KBM-7 (cell line): ENCODE measurements at regions not wholly inside any gene's neighbourhood (a gene's known extent, or its start where the extent isn't known, plus 50 kb on each side); places are given as distances from the start of the nearest gene placed in this dataset.

Source experiments
- DNase-seq: peaks from one replicate; pipeline ENCODE4 v3.0.0-alpha.2; 2015
- in situ Hi-C: fragments of 300-500 bp; cut with MboI; formaldehyde crosslinking; loops from 2 replicates; pipeline ENCODE4 v1.14.3; 2020; ENCODE audit warnings: low sequenced_read_pairs, low pct_unique_long_range_greater_than_20kb, mixed read lengths

DNA sequence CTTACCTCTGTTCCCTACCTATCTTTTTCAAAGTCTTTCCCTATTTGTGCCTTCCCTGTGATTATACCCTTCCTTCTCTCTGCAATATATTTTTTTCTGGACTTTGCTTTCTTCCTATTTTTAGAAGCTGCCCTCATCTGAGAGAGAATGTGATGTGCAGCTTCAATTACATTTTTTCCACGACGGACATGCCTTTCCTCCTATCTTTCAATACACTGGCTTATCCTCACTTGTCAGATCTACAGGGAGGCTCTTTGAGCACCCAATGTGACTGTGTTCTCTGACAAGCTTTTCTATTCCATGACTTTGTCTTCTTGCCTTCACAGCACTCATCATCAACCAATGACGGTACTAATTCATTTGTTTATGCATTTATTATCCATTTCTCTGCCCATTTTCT is 227.9 kb upstream of the CLINT1 start:
- in situ Hi-C loops, result no loop called here
- DNase-seq, result no peak

DNA sequence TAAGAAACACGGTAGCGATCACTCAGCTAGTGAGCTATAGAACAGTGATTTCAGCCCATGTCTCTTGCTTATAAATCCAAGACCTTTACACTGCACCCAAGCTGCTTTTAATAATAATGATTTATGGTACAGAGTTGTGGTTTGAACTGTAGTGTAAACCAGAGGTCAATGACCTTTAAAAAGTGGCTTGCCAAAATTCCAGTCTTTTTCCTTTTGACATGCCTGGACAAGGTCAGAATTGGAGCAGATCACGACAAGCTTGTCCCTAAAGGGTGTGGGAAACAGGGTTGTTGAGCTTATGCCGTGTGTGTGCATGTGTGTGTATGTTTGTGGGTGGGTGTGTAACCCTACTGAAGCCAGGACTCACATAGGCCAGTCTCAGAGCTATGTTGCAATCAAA is 225.3 kb upstream of the CLINT1 start:
- DNase-seq, result no peak
- in situ Hi-C loops, result no loop called here

DNA sequence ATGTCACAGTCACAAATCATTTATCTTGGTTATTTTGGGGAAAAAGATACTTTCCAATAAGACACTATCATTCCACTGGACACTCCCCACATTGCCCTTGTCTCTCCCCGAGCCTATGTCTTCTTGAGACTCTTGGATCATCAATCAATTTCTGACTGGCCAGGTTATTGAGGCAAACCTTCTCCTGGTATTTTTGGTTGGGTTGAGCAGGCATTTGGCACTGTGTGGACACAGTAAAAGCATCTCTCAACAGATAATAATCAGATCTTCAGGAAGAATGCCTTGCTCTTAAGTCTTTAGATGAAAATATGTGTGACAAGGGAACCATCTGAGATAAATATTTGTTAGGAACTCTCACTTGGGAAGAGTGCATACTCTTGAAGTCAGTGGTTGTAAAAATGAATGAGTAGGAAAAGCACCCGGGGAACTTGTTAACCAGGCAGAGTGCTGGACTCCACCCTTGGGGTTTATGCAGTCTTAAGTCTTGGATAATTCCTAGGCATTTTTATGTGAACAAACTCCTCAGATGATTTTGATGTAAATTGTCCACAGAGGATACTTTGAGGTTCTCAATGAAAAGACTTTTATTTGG is 223.8 kb upstream of the CLINT1 start:
- in situ Hi-C loops, result no loop called here

DNA sequence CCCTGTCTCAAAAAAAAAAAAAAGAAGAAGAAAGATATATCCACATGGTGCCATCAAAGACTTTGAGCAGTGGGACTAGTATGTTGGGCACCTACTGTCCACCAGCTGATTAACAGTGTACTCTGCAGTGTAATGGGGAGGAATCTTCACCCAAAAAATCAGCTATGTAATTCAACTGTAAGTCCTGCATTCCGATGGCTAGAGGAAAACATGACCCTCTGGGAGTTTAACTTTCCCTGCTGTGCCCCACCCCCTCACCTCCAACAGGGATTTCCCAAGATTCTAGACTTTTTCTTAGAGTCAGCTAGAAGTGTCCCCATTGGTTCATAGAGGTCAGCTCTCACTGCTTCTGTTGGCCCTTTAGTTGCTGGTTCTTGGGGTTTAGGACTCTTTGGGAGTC is 221.2 kb upstream of the CLINT1 start:
- in situ Hi-C loops, result no loop called here
- no peak for DNase-seq

More for the DNA sequence above, 223.8 kb upstream of the CLINT1 start:
- no peak for DNase-seq

DNA sequence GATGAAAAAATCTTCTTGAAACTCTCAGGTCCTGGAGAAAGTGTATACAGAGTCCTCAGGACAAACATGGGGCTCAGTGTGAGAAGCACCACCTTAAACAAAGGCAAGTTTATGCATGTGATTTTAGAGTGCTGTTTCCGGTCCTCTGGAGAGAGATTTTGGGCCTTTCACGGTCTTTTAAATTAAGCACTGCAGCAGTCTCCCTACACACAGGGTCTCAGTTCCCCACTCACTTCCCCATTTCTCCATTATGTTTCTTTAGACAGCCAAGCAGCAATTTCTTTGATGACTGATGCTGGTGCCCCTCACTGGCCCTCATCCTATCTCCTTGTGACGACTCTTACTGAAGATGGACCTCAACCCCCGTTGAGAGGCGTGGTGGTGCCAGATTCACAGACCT is 220.2 kb upstream of the CLINT1 start:
- in situ Hi-C loops, result no loop called here
- peak; percentile 3 for DNase-seq

DNA sequence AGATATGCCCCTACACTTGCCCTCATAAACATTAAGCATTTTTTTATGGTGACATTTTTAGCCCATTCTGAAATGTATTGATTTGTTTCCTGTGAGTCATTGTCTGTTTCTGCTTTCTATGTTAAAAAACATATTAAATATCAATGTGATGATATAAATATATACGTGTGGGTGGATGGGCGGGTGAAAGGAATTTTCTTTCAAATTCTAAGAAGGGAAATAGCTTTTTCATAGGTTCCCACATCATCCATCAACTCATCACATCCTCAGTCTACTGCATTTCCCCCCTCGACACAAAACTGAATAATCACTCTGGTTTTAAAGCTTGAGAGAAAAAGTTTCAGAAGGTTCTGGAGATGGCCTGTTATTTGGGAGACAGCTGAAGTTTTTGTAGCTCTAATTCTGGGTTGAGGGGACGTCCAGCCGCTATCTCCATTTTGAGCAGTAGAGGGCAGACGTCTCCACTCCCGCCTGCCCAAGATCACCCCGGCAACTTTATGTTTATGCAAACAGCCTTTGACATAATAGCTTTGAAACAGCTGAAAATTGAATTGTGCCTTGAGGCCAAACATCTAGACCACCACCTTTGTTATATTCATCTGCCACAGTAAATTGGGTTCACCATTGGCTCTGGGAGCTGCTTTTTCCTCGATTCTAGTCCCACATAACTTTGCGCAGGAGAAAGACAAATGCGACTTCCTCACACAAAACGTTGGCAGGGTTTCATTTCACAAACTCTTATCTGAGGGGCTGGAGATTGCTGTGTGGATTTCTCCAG is 216.2 kb upstream of the CLINT1 start:
- in situ Hi-C loops, result no loop called here
- peak; percentile 88 for DNase-seq

DNA sequence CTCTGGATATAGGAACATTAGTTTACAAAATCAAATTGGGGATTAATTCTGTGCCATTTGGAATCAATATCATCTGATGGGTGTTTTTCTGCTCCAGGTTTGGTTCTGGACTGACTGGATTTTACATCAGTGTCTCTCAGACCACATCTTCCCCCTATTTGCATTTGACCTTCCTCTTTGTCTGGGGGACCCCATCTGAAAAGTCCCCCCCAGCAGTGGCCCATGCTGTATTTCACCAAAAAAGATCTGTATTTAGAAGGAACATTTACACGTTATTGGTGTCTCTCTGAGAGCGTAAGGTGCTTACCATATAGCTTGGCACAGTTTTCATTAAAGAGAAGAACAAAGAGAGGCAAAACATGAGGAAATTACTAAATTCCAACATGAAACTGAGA is 215.6 kb upstream of the CLINT1 start:
- DNase-seq, result no peak
- in situ Hi-C loops, result no loop called here

DNA sequence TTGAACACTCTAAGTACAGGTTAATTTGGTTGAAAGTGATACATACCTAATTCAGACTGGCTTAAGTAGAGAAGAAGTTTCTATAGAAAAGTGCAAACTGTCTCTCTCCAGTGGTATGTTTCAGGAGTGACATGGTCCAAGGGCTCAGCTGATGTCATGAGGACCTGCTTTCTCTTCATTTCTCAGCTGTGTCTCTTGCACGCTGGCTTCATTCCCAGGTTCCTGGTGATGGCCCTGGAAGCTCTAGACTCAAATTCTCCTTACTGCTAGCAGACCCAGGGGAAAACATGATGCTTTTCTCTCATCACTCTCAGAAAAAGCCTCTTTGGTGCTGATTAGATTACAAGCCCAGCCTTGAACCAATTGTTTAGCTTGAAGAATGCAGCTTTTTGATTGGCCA is 211.9 kb upstream of the CLINT1 start:
- DNase-seq, result no peak
- in situ Hi-C loops, result no loop called here

DNA sequence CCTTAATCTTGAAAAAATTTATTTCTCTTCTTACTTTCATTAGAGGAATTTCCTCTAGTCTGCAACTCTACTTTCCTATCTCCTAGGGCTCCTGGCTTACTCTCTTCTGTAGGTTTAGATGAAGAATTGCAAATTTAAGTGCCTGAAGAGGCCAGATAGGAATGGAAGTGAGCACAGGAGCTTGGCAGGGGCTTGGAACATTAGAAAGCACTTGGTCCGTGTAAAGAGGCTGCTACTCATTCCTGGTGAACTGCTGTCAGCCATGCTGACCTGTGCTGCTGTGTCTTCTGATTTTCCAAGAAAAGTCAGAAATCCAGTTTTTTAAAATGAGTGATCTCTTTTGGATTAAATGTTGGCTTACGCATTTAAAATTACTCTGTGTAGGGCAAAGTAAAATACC is 210.9 kb upstream of the CLINT1 start:
- in situ Hi-C loops, result no loop called here
- DNase-seq, result no peak

DNA sequence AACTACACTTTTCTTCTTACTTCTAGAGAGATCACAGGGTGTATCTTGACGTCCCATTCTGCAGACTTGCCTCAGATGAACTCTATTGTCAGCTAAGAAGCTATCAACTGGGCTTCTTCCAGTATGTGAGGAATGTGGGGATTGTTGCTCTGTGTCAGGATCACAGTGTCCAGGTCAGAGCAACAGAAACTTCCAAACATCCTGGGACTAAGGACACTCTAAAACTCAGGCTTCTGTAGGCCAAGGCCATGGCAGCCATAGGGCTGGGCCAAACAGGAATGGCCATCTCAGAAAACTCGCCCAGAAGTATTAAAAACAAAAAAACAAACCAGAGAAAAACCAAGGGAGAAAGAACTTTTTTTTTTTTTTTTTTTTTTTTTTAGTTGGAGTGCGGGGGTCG is 210.0 kb upstream of the CLINT1 start:
- no peak for DNase-seq
- in situ Hi-C loops, result no loop called here

DNA sequence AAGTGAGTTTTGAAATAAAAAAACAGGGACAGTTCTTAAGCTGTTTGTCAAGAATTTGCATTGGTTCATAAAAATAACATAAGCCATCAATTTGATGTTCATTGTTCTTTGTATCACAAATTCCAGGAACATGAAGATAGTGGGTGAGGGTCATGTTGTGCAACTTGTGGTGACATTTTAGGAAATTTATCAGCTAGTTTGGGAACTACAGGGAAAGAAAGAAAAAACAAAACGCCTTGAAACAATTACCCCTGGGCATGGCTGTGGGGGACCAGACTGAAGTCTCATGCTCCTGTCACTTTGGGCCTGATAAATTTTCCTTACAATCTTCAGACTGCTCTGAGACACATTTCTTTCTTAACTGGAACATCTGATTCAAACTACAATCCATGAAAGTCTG is 207.1 kb upstream of the CLINT1 start:
- in situ Hi-C loops, result no loop called here
- DNase-seq, result no peak

DNA sequence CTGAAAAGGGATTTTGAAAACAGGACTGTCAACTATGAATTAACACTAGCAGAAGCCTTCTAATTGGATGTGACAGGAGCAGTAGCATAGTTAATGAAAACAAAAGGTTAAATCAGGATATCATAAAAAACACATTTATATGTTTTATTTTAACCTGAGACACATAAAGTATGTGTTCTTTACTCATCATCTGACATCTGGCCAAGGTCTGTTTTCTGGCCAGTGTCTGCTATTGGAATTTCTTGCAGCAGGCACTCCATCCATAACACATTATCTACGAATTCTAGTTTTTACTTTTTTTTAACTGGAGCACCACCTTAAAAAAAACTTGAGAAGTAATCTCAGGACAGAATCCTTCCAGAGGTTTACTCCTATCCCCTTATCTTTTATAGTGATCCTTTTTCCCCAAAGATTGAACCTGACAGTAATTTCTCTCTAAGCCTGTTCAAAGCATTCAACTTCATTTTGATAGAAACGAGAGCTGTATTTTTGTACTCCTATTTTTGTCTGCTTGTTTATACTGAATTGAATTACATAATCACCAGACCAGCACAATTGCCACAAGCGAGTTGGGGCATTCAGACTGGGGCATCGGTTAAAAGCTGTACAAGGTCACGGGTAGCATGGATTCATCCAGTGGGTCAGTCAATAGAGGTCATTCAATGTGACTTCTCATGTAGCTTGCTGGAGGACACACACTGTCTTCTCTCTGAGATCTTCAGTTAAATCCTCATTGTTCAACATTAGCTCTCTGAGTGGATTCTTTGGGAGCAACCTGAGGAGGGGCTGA is 205.6 kb upstream of the CLINT1 start:
- in situ Hi-C loops, result no loop called here
- no peak for DNase-seq

DNA sequence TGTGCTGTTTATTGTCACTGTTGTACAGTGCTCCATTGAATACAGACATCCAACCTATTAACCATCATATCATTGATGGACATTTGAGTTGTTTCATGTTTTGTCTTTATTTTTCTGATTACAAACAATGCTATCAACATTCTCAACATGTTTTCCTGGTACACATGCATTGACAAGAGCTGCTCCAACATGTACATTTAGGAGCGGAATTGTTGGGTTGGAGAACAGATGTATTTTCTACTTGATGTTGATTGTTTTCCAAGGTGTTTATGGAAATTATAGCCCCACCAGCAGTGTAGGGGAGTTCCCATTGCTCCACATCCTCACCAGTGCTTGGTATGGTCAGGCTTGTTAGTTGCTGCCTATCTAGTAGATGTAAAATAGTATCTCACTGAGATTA is 204.1 kb upstream of the CLINT1 start:
- in situ Hi-C loops, result no loop called here
- no peak for DNase-seq

DNA sequence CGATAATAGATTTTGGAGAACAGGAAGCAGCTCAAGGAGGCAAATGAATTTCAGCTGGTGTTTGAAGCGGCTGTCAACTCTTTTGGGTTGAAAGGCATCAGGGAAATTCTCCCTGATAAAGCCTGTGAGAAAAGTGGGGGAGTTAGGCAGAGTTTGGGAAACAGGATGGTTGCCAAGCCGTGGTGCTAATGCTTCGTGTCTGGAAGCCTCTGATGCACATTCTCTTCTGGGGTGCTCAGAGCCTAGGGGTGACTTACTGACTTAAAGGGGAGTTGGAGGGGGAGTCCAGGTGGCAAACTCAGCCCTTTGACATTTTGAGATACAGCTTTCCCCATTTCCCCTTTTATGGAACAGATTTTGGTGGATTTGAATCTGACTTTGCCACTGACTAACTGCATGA is 202.5 kb upstream of the CLINT1 start:
- in situ Hi-C loops, result no loop called here
- DNase-seq, result no peak

DNA sequence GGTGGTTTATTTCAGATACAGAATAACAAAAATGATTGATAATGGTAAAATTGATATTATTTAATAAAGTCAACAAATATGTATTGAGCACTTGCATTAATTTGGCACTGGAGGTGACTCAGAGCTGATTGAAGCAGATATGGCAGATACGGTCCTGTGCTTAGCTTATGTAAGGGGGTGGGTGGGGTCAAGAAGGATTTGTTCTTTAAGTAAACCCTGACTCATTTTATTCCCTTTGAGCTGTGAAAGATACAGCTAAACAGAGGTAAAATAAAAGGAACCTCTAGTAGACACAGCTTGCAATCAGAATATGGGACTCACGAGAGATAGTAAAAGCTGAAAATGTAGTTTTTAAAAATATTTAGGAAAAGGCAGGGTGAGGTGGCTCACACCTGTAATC is 201.3 kb upstream of the CLINT1 start:
- in situ Hi-C loops, result no loop called here
- DNase-seq, result no peak

DNA sequence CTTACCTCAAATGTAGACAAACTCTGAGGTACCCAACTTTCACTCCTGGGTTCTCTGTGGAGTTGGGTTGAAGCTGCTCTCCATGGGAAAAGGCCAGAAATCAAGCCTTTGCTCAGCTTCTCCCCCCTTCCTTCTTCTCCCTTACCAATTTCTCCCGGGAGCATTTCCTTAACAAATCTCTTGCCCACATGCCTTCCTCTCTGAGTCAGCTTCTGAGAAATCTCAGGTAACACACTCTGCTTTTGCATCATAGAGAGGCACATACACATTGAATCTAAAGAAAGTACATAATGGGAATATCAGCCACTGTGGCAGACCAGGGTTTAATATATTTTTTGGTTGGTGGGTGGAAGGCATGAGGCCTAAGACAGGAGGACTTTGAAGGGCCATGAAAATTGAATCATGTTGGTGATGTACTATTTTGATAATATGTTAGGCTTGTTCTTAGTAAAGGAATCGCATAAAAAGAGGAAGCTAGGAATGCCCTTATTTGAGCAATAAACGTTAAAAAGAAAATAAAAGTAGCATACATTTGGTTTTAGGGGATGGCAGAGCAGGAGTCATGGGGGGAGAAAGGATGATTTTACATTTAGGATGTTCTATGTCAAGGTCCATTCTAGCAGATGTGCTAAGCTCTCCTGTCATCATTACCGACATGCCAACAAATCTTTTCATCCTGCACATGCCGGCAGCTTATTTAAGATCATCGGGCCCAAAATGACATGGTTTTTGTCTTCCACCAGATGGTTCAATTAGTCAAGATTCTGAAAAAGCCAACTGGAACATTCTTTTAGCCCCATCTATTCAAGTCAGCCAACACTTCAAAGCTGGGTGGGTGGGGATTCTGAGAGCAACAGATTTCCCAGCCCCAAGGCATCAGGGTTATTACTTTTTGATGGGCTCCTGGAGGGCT is 199.5 kb upstream of the CLINT1 start:
- in situ Hi-C loops, result no loop called here
- DNase-seq, result no peak

DNA sequence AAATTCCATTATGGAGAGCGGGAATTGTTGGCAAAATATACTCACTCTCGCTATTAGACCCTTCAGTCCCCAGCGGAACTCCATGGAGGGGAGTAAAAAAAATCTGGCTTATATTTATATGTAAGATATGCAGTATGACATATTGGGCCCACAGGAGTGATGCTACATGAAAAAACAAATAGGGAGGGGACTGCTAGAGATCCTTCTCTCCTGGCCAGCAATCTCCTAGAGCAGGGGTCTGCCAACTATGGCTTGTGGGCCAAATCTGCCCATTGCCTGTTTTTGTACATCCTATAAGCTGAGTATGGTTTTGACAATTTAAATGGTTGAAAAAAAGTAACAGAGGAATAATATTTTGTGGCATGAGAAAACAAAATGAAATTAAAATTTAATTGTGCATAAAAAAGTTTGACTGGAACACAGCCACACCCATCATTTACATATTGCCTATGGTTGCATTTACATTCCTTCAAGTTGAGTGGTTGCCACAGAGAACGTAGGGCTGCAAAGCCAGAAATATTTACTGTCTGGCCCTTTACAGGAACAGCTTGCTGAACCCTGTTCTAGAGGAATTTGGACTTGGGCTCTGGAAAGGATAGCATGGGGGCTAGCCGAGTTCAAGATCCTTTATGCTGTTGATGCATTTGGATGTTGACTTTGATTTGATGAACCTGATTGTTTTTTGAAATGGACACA is 197.3 kb upstream of the CLINT1 start:
- in situ Hi-C loops, result no loop called here
- no peak for DNase-seq

DNA sequence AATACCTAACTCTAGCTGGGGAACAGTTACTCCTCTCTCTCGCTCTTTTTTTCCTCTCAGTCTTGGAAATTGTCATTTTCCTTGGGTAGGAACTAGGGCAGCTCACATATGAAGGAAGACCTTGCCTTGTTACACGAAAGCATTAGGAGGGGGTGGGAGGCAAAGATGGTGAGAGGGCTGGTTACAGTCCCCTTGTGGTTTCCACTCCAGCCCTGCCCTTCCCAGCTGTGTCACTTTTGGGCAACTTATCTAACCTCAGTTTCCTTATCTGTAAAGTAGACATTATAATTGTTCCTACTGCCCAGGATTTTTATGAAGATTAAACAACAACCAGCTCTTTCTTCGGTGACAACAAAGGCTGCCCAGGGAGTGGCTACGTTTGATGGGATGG is 196.2 kb upstream of the CLINT1 start:
- DNase-seq, result no peak
- in situ Hi-C loops, result no loop called here
